ENCODE measurements at regions not wholly inside any gene's neighbourhood (a gene's known extent, or its start where the extent isn't known, plus 50 kb on each side); places are given as distances from the start of the nearest gene placed in this dataset.

DNA sequence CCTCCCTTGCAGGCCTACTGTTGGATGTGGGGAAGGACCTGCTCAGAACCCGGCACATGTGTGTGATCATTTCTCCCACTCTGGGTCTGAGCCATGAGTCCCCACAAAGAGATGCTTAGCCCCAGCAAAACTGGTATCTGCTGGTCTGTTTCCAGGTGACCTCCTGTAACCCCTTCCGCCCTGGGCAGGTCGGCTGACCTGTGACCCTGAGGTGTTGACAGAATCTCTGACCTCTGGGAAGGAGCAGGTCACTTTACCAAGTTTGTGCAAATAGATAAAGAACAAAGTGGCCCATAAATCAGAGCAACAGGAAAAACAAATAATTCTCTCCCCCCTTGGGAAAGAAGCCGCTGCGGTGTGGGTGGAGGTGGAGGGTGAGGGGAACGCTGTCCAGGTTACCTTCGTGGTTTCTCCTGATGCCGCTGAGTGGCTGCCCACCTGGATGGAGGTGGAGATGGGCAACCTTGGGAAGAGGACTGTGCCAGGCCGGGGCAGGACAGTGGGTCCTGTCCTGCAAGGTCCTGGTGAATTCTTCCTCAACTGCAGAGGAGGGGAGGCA, 174.0 kb upstream of the MYCN start:
- DNase-seq (ENCODE audit: low spot score) = no peak

DNA sequence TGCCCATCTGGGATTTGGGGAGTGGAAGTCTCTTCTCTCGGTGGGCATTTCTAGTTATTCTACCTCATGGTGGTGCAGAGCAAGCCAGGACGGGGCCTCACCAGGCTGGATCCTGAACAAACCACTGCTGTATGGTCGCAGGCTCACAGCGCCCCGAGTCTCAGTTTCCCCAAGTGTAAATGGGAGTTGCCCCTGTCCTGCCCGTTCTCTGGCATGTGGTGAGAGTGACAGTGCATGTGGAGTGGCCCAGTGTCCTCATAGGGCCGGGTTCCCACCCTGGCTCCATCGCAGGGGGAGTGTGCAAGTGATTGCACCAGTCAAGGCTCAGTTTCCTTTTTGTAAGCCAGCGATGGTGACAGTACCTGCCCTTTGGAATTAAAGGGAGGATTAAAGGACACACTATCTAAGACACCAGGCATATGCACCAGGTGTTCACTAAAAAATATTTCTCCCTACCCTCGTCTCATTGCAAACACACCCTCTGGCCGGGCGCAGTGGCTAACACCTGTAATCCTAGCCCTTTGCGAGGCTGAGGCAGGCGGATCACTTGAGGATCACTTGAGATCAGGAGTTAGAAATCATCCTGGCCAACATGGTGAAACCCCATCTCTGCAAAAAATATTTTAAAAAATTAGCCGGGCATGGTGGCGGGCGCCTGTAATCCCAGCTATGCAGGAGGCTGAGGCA, 173.3 kb upstream of the MYCN start:
- no peak for DNase-seq (ENCODE audit: low spot score)

- no peak for DNase-seq (ENCODE audit: low spot score)
These were observed 172.7 kb upstream of the MYCN start for GRCh38 chr2:15767679-15768078.

DNA sequence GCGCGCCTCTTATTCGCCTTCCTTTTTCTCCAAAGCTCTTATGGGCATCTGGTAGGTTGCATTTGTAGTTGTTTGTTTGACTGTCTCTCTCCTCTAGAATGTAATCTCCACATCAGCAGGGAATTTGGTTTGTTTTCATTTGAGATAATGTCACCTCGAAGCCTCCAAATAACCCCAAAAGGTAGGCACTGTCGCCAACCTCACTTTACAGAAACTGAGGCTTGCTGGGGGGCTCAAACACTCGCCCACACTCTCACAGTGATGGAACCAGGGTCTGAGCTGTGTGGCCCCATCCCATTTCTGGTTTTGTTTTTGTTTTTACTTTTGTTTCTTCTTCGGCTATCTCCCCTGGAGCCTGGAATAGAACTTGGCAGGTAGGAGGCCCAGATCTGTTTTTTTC, 172.2 kb upstream of the MYCN start:
- DNase-seq (ENCODE audit: low spot score) = no peak

- no peak for DNase-seq (ENCODE audit: low spot score)
These were observed 171.7 kb upstream of the MYCN start for GRCh38 chr2:15768615-15769014.

DNA sequence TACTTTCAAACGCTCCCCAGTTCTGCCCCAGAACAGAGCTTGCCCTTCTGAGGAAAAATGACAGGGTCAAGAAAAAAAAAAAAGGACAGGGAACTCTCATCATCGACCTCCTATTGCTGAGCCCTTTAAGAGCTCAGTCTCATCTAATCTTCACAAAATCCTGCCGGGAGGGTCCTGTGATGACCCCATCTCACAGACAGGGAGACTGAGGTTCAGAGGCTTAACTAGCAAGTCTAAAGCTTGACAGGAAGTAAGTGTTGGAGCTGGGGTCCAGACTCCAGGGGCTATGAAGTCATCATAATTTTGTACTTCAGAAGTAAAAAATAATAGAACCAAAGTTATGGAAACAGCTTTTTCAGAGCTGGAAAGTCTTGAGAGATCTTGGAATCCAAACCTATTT, 171.1 kb upstream of the MYCN start:
- no peak for DNase-seq (ENCODE audit: low spot score)

DNA sequence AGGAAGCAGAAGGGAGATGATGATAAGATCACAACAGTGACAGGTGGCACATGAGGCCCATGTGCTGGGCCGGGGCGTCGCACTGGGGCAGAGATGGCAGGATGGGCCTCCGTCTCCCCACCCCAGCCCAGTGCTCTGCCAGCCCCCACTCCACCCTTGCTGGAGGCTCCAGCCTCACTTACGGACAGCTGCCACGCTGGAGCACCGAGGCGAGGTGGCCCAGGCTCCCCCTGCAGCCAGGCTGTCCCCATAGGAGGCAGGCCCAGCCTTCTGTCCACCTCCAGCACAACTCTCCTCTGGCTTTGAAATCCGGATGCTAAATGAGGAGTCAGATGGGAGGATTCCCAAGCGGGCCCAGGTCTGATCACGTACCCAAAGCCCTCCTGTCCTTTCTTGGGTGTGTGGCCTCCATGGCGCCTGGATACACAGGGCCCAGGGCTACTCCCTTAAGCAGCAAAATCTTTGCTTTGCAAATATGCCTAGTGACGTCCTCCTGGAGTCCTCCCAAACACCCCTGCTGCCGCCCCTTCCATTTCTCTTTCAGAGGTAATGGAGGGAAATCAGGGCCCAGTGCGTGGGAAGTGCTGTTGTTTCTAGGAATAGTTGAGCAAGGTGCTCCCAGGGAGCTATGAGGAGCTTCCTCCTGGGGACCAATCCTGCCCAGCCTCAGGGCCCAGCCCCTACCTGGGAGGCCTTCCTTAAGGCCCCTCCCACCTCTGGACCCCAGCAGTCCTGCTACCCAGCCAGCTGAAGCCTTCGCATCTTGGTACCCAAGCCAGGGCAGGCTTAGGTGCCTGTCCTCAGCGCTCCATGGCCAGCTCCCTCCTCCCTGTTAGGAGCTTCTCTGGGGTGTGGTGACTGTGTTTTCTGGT, 170.4 kb upstream of the MYCN start:
- DNase-seq (ENCODE audit: low spot score) = no peak

DNA sequence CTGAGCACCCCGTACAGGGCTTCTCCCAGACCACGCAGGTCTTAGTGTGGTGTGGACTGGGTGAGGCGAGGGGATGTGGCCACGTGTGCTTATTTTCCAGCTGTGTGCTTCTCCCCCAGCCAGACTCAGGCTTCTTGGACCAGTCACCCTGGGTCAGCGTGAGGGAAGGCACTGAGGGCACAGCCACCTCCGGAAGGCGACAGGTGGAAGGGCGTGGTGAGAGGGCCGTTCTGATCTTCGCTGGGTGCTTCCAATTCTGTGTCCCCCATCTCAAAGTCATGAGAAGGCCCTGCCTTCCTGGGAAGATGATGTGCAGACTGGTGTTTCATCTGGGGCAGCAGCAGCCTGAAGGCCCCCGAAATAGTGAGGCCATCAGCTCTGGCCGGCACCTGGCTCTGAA, 169.7 kb upstream of the MYCN start:
- no peak for DNase-seq (ENCODE audit: low spot score)

DNA sequence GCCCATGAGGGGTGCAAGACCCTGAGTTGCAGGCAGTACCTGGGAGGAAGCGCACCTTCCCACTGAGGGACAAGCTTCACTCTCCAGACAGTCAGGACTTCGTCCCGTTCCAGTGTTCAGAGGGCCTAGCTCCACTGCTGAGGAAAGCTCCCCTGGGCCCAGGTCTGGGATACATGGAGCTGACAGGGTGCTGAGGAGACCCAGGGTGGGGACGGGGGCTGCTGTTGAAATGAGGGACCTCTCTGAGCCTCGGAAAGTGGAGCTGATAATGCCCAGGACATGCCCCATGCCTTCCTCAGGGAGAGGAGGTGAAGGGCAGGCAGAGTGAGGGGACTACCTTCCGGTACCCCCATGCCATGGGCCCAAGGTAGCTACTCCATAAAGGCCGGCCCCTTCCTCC, 169.2 kb upstream of the MYCN start:
- no peak for DNase-seq (ENCODE audit: low spot score)

DNA sequence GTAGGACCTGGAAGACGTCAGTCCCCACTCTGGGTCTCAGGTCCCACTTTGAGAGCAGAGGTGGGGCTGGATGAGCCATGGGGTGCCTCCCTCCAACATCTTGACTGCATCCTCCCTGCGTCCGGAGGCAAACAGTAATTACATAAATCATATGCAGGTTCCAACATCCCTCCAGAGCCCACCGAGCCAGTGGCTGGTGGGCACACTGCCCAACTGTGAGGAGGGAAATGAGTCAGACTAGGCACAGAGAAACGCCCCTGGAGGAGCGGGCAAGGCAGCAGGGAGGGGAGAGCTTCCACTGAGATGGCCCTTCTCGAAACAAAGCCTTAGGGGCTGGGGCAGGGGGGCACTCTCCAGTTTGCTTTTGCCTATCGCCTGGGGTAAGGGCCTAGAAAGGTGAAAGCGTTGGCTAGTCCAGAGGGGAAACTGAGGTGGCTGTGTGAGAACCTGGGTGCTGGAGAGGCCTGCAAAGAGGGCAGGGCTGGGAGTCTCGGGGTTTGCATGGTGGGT, 168.2 kb upstream of the MYCN start:
- DNase-seq (ENCODE audit: low spot score) = no peak

GRCh38 chr2:15772681-15773080, 167.7 kb upstream of the MYCN start:
- DNase-seq (ENCODE audit: low spot score) = no peak

GRCh38 chr2:15773204-15773603, 167.1 kb upstream of the MYCN start:
- no peak for DNase-seq (ENCODE audit: low spot score)

- DNase-seq (ENCODE audit: low spot score) = no peak
These were observed 166.5 kb upstream of the MYCN start for GRCh38 chr2:15773846-15774245.

DNA sequence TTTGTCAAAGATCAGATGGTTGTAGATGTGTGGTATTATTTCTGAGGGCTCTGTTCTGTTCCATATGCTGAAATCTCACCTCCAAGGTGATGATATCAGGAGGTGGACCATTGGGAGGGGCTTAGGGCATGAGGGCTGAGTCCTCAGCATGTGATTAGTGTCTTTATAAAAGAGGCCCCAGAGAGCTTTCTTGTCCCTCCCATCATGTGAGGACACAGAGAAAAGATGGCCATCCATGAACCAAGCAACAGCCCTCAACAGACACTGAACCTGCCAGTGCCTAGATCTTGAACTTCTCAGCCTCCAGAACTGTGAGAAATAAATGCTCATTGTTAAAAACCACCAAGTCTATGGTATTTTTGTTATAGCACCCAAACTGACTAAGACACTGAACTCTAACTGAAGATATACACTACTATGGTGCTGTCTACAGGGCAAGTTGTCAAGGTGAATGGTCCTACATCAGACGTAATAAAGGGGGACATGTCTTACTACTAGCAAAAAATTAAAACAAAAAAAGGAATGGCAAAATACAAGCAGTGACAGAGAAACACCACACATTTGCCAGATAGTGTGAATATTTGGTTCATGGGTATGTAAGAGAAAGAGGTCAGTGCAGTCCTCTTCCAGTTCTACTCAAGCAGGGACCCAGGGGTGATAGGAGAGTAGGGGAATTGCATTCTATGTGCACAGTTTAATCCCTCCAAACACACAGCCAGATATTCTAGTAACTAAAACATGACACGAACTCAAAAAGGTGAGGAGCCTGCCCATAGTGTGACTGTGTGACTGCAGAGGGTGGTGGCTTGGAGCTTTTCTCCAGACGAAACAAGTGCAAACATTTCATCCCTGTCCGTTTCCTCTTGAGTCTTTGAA, 164.4 kb upstream of the MYCN start:
- no peak for DNase-seq (ENCODE audit: low spot score)

DNA sequence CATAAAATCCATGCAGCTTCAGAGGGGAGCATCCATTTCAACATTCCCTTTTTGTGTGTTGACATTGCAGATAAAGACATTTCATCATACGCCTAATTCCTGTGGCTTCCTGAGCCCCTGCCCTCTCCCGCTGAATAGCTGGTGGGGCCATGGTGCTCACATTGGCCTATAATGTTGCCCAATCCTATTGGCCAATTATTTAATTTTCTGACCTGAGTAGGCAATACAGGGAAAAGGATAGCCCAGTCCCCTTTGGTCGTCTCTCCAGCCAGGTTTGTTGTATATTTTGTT, 163.8 kb upstream of the MYCN start:
- no peak for DNase-seq (ENCODE audit: low spot score)

GRCh38 chr2:15776992-15777702, 163.2 kb upstream of the MYCN start:
- no peak for DNase-seq (ENCODE audit: low spot score)

GRCh38 chr2:15777795-15778371, 162.5 kb upstream of the MYCN start:
- DNase-seq (ENCODE audit: low spot score) = no peak

DNA sequence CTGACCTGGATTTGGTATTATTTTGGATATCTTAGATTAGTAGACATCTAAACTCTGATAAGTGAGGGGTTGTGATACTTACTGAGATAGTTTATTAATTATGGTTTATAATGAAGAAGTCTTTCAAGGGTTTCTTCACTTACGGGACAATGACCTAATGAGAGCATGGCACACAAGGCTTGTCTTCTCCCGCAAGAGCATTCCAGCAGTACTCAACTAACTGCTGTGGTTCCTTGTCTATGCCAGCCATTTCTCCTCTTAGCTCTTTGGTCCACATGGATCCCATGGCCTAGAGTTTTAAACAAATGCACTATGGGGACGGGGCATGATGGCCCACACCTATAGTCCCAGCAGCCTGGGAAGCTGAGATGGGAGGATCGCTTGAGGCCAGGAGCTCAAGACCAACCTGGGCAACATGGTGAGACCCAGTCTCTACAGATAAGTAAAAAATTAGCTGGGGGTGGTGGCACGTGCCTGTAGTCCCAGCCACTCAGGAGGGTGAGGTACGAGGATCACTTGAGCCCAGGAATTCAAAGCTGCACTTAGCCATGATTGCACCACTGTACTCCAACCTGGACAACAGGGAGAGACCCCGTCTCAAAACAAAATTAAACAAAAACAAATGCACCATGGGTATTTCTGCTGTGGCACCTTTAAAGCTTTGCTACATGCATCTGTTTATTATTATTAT, 161.7 kb upstream of the MYCN start:
- no peak for DNase-seq (ENCODE audit: low spot score)

- DNase-seq (ENCODE audit: low spot score) = no peak
These were observed 160.8 kb upstream of the MYCN start for GRCh38 chr2:15779381-15780041.

GRCh38 chr2:15780234-15780633, 160.1 kb upstream of the MYCN start:
- DNase-seq (ENCODE audit: low spot score) = no peak

Measured in GM03348 (cell line).